ENCODE measurements at regions not wholly inside any gene's neighbourhood (a gene's known extent, or its start where the extent isn't known, plus 50 kb on each side); places are given as distances from the start of the nearest gene placed in this dataset.

GRCh38 chr7:94779861-94780260 lies 123.9 kb upstream of the SGCE start:
- TF ChIP-seq CTCF (IDR thresholded peaks at IDR 0.05; ENCODE audit: low read length), result no peak
- no peak for TF ChIP-seq EZH2 (optimal IDR thresholded peaks at IDR 0.05; ENCODE audit: low read depth, low read length)

All from MM.1S (cell line).